ENCODE measurements at regions not wholly inside any gene's neighbourhood (a gene's known extent, or its start where the extent isn't known, plus 50 kb on each side); places are given as distances from the start of the nearest gene placed in this dataset.

GRCh38 chr13:94967183-94968039 lies 255.1 kb upstream of the SOX21 start:
- TF ChIP-seq CTCF (IDR thresholded peaks at IDR 0.05) (no peak), EP300 (IDR thresholded peaks at IDR 0.05) (no peak), POLR2A (IDR thresholded peaks at IDR 0.05) (no peak)
